ENCODE measurements at regions not wholly inside any gene's neighbourhood (a gene's known extent, or its start where the extent isn't known, plus 50 kb on each side); places are given as distances from the start of the nearest gene placed in this dataset.

GRCh38 chr4:137200322-137200721 is 332.0 kb downstream of the PCDH18 start (continued):
- TF ChIP-seq EP300 (IDR thresholded peaks at IDR 0.05) (no peak), GATA3 (IDR thresholded peaks at IDR 0.05; ENCODE audit: borderline replicate concordance) (no peak)

DNA sequence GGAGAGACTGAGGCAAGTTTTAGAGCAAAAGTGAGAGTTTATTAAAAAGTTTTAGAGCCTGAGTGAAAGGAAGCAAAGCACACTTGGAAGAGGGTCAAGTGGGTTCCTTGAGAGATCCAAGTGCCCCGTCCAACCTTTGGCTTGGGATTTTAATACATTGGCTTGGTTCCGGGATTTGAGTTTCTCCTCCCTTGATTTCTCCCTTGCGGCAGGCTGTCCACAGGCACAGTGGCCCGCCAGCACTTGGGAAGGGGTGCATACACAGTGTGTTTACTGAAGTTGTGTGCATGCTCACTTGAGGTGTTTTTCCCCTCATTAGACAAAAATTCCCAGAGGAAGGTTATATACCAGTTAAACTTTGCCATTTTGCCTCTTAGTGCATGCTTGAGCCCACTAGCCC is 333.5 kb downstream of the PCDH18 start:
- FAIRE-seq (no peak), DNase-seq (ENCODE audit: low read depth in 1 of 2, low spot score in 1 of 2) (no peak), ATAC-seq (no peak)
- H3K9me3 ChIP-seq = no peaks in the 10 kb centered on the region
- no peak overlapping the region for H3K27ac ChIP-seq
- H3K4me3 ChIP-seq = no peak overlapping the region
- 47% methylated on average over 4 of the region's 4 CpGs for WGBS (ENCODE audit: missing lambda C conversion rate)
- TF ChIP-seq RNF2 (IDR thresholded peaks at IDR 0.05; ENCODE audit: borderline replicate concordance, low read depth) (no peak), HDAC2 (IDR thresholded peaks at IDR 0.05) (no peak), TFCP2L1 (CRISPR knock-in tag; IDR thresholded peaks at IDR 0.05) (no peak), SREBF2 (IDR thresholded peaks at IDR 0.05) (no peak), FOSL2 (IDR thresholded peaks at IDR 0.05) (no peak), FOSL2 (CRISPR knock-in tag; IDR thresholded peaks at IDR 0.05) (no peak), SMC3 (IDR thresholded peaks at IDR 0.05) (no peak), ZSCAN20 (CRISPR knock-in tag; IDR thresholded peaks at IDR 0.05) (no peak), EHF (CRISPR knock-in tag; IDR thresholded peaks at IDR 0.05) (no peak), HOXB5 (CRISPR knock-in tag; IDR thresholded peaks at IDR 0.05) (no peak), HOXA7 (CRISPR knock-in tag; IDR thresholded peaks at IDR 0.05) (no peak), MYC (IDR thresholded peaks at IDR 0.05; ENCODE audit: borderline replicate concordance, low read length) (no peak), ATOH8 (CRISPR knock-in tag; IDR thresholded peaks at IDR 0.05; ENCODE audit: low read depth) (no peak), POLR2A (IDR thresholded peaks at IDR 0.05; ENCODE audit: low read length) (no peak), MAZ (IDR thresholded peaks at IDR 0.05; ENCODE audit: borderline replicate concordance, low read depth, low read length) (no peak), RFX5 (IDR thresholded peaks at IDR 0.05) (no peak), EP300 (IDR thresholded peaks at IDR 0.05) (no peak), EHMT2 (IDR thresholded peaks at IDR 0.05; ENCODE audit: low read depth) (no peak)
- CTCF ChIA-PET = no interaction called here
- no peaks in the 10 kb centered on the region for H3K4me1 ChIP-seq
- H3K4me2 ChIP-seq = no peak overlapping the region
- POLR2A ChIA-PET = no interaction called here

GRCh38 chr4:137194670-137195069 is 337.6 kb downstream of the PCDH18 start:
- no peaks in the 10 kb centered on the region for H3K4me1 ChIP-seq
- CTCF ChIA-PET = no interaction called here
- POLR2A ChIA-PET = no interaction called here
- no peak overlapping the region for H3K4me3 ChIP-seq
- WGBS (ENCODE audit: missing lambda C conversion rate) = 0% methylated on average over 1 of the region's 1 CpG
- no peak overlapping the region for H3K4me2 ChIP-seq
- no peak for TF ChIP-seq PBX3 (IDR thresholded peaks at IDR 0.05)
- TF ChIP-seq CTCF (IDR thresholded peaks at IDR 0.05) = no peak
- no peak for TF ChIP-seq MAFK (IDR thresholded peaks at IDR 0.05; ENCODE audit: partially characterized antibody)
- TF ChIP-seq NR3C1 (IDR thresholded peaks at IDR 0.05) = no peak
- TF ChIP-seq, protein P1, sequence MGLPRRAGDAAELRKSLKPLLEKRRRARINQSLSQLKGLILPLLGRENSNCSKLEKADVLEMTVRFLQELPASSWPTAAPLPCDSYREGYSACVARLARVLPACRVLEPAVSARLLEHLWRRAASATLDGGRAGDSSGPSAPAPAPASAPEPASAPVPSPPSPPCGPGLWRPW (IDR thresholded peaks at IDR 0.05) = no peak
- no peak for TF ChIP-seq EHF (CRISPR knock-in tag; IDR thresholded peaks at IDR 0.05)
- TF ChIP-seq ZNF302 (CRISPR knock-in tag; IDR thresholded peaks at IDR 0.05) = no peak
- no peak for TF ChIP-seq KDM5A (IDR thresholded peaks at IDR 0.05)
- no peak for TF ChIP-seq FOSL2 (IDR thresholded peaks at IDR 0.05)
- no peak for TF ChIP-seq FOSL2 (CRISPR knock-in tag; IDR thresholded peaks at IDR 0.05)
- no peak for TF ChIP-seq POLR2AphosphoS2 (conservative IDR thresholded peaks at IDR 0.05; ENCODE audit: low read length)
- TF ChIP-seq E2F6 (IDR thresholded peaks at IDR 0.05; ENCODE audit: borderline replicate concordance, low read depth) = no peak
- TF ChIP-seq USF2 (IDR thresholded peaks at IDR 0.05) = no peak
- TF ChIP-seq SMC3 (IDR thresholded peaks at IDR 0.05) = no peak
- no peak for TF ChIP-seq JUNB (IDR thresholded peaks at IDR 0.05)
- H3K9me3 ChIP-seq = no peaks in the 10 kb centered on the region
- no peak overlapping the region for H3K27ac ChIP-seq
- ATAC-seq = no peak
- no peak for FAIRE-seq
- no peak for DNase-seq (ENCODE audit: low read depth in 1 of 2, low spot score in 1 of 2)

All from A549 (cell line).